ENCODE measurements at regions not wholly inside any gene's neighbourhood (a gene's known extent, or its start where the extent isn't known, plus 50 kb on each side); places are given as distances from the start of the nearest gene placed in this dataset.

- Mint-ChIP-seq H3K9me3 (no peaks in the 10 kb centered on the region), H3K36me3 (ENCODE audit: insufficient read depth in 1 of 3, low read depth in 3 of 3) (no peaks in the 10 kb centered on the region), H3K27me3 (ENCODE audit: low read depth) (no peaks in the 10 kb centered on the region; the same call in 1 of the 2 replicates), H3K4me1 (no peaks in the 10 kb centered on the region), H3K4me3 (no peak overlapping the region), H3K27ac (no peak overlapping the region)
- H3K56ac ChIP-seq (ENCODE audit: insufficient read length, low read depth, low read length) = no peak overlapping the region
- no peak overlapping the region for H2BK15ac ChIP-seq (ENCODE audit: low read depth, low read length)
- H3K79me1 ChIP-seq (ENCODE audit: insufficient read depth, low read depth, low read length, poor library complexity, severe bottlenecking) = no peaks in the 10 kb centered on the region
- H3T11ph ChIP-seq (ENCODE audit: low read length) = no peak overlapping the region
- H2BK12ac ChIP-seq (ENCODE audit: insufficient read length, low read depth, low read length) = no peak overlapping the region
- H3K9me3 ChIP-seq (ENCODE audit: control insufficient read depth, low read depth, low read length) = no peaks in the 10 kb centered on the region
- H4K5ac ChIP-seq (ENCODE audit: insufficient read length, low read depth, low read length) = no peak overlapping the region
- no peak overlapping the region for H2BK20ac ChIP-seq (ENCODE audit: low read depth, low read length, poor library complexity, severe bottlenecking)
- H3K4me2 ChIP-seq (ENCODE audit: insufficient read depth, insufficient read length, low read length) = no peak overlapping the region
- H3K4ac ChIP-seq (ENCODE audit: low read depth, low read length) = no peak overlapping the region
- no peaks in the 10 kb centered on the region for H3K4me1 ChIP-seq (ENCODE audit: insufficient read depth, low read length)
- no peak overlapping the region for H4K91ac ChIP-seq (ENCODE audit: insufficient read length, low read depth, low read length)
- H4K20me1 ChIP-seq (ENCODE audit: control insufficient read depth, insufficient read depth, insufficient read length) = no peaks in the 10 kb centered on the region
- H3K18ac ChIP-seq (ENCODE audit: insufficient read length, low read depth, low read length) = no peak overlapping the region
- no peak overlapping the region for H2AK5ac ChIP-seq (ENCODE audit: insufficient read length, low read length)
- no peak overlapping the region for H3K14ac ChIP-seq (ENCODE audit: insufficient read depth, low read length)
- no peak for DNase-seq
- WGBS (ENCODE audit: extremely low coverage, insufficient read length, low lambda C conversion rate) = no CpG with 5 or more reads among the region's 4 CpGs
- no peak for TF ChIP-seq CTCF (conservative IDR thresholded peaks at IDR 0.05)
- H4K8ac ChIP-seq (replicated peaks; ENCODE audit: insufficient read length, low read depth, low read length) = no peak overlapping the region
- no peak overlapping the region for H3K23ac ChIP-seq (ENCODE audit: insufficient read length, low read depth, low read length)
- H2AFZ ChIP-seq (ENCODE audit: low read length) = no peak overlapping the region
- no peaks in the 10 kb centered on the region for H3K79me2 ChIP-seq (ENCODE audit: insufficient read depth, low read length)
- H3K9ac ChIP-seq (ENCODE audit: extremely low read depth, insufficient read length, low read length) = no peak overlapping the region
- H2BK120ac ChIP-seq (ENCODE audit: low read depth, low read length, poor library complexity, severe bottlenecking) = no peak overlapping the region
- H3K27ac ChIP-seq (ENCODE audit: insufficient read length, low read depth, low read length) = no peak overlapping the region
- H2BK5ac ChIP-seq (ENCODE audit: insufficient read length, low read length) = no peak overlapping the region
- no peaks in the 10 kb centered on the region for H3K27me3 ChIP-seq (ENCODE audit: insufficient read depth, low read length)
- no peaks in the 10 kb centered on the region for H3K23me2 ChIP-seq (ENCODE audit: insufficient read length, low read depth, low read length, poor library complexity, severe bottlenecking)
Observed at GRCh38 chr9:17862629-17863028, 283.8 kb downstream of the SH3GL2 start.
